Heart right ventricle (tissue), 16 donors: ENCODE measurements at regions not wholly inside any gene's neighbourhood (a gene's known extent, or its start where the extent isn't known, plus 50 kb on each side); places are given as distances from the start of the nearest gene placed in this dataset.

Experiments used
- ATAC-seq, 8 donors: fragments of 200-7000 bp; cut with Tn5 transposase; one replicate each; pipeline ENCODE4 v1.9.1; 2020; ENCODE audit warnings: mild to moderate bottlenecking in 8 of 8, moderate library complexity in 8 of 8, moderate number of reproducible peaks in 1 of 8
- DNase-seq, 2 donors: peaks; one replicate each; pipeline ENCODE4 v3.0.0-alpha.2; 2020
- H3K27ac ChIP-seq, 10 donors: fragments of 200-600 bp; sonication (generic) in 2 of 10; one replicate each; pipeline versions ENCODE4 v1.5.0 to v1.8.0; 2020 to 2022; ENCODE audit warnings: mild to moderate bottlenecking in 3 of 10
- H3K27me3 ChIP-seq, 7 donors: fragments of 200-600 bp; one replicate each; pipeline ENCODE4 v1.8.0; 2021 to 2022; ENCODE audit warnings: mild to moderate bottlenecking in 2 of 7
- H3K36me3 ChIP-seq, 9 donors: fragments of 200-600 bp; sonication (generic) in 1 of 9; one replicate each; pipeline versions ENCODE4 v1.5.0 to v1.8.0; 2020 to 2022; ENCODE audit warnings: mild to moderate bottlenecking in 2 of 9
- H3K4me1 ChIP-seq, 9 donors: fragments of 200-600 bp; sonication (generic) in 1 of 9; one replicate each; pipeline versions ENCODE4 v1.5.0 to v1.8.0; 2020 to 2022; ENCODE audit warnings: mild to moderate bottlenecking in 4 of 9
- H3K4me3 ChIP-seq, 10 donors: fragments of 200-600 bp; sonication (generic) in 2 of 10; one replicate each; pipeline versions ENCODE4 v1.5.0 to v1.8.0; 2020 to 2022; ENCODE audit warnings: mild to moderate bottlenecking in 7 of 10, moderate library complexity in 2 of 10
- H3K9me3 ChIP-seq, 11 donors: fragments of 200-600 bp in 10 of 11; sonication (generic) in 2 of 11; one replicate each; pipeline versions ENCODE4 v1.5.0 to v1.8.0; 2013 to 2022; ENCODE audit warnings: mild to moderate bottlenecking in 2 of 11, control low read depth in 1 of 11, moderate library complexity in 1 of 11
- WGBS, 2 donors: extraction: QIAGEN DNeasy Blood & Tissue Kit; methylation state at CpG; one replicate each; pipeline ENCODE4 v1.1.7; 2013; ENCODE audit warnings: inconsistent platforms in 1 of 2; 5-methylcytosine and 5-hydroxymethylcytosine counted together
- intact Hi-C, 10 donors: fragments of 100-400 bp; cut with DNase I; formaldehyde crosslinking; loops; one replicate each; pipeline versions ENCODE4 v1.11.1 to v1.14.2; 2022
- TF ChIP-seq, protein P1 (sequence below), 9 donors: fragments of 200-600 bp; sonication (generic) in 2 of 9; IDR thresholded peaks; one replicate each; pipeline versions ENCODE4 v1.5.0 to v1.8.0; 2021 to 2022; ENCODE audit warnings: antibody characterized with exemption in 9 of 9, mild to moderate bottlenecking in 5 of 9, moderate library complexity in 1 of 9
- donor health status: Arrhythmogenic right ventricular cardiomyopathy.
- donor health status: ischemic (EF 13 %, LVEDD 7.1; RV severe dilation, severe dysfunction).
- donor health status: healthy with polysubstance abuse.
- donor health status: DM: no; HTN: yes; CAD: no.
- donor health status: DM: no; HTN: no; CAD: no.
- donor health status: ischemic (EF 25% LVEDD 6.9; RV normal size, moderate dysfunction).
- donor health status: ischemic (EF 25% LVEDD 5.7; RV mildly dilated, moderate dysfunction).
- donor health status: healthy.
- donor health status: DM: yes; HTN: yes; CAD: no.
- donor health status: Ischemic cardiomyopathy.
- donor health status: ischemic (EF 35%, LVEDD 5.7; RV mildly dilated, moderate dysfunction).
- donor health status: nonischemic (EF 11% LVEDD 7.7; RV severe dilation, severe dysfunction).
- donor health status: DM: yes; HTN: yes; CAD: no.
- donor health status: PGD.
- donor health status: ischemic (EF 29% LVEDD 5.4; RV normal size, mild dysfunction).
- donor health status: nonischemic (EF 23%, LVEDD 6.1; RV moderate dilation, normal function).

- ATAC-seq (no peak), DNase-seq (no peak)
- intact Hi-C loops = no loop called here
- TF ChIP-seq, protein P1, sequence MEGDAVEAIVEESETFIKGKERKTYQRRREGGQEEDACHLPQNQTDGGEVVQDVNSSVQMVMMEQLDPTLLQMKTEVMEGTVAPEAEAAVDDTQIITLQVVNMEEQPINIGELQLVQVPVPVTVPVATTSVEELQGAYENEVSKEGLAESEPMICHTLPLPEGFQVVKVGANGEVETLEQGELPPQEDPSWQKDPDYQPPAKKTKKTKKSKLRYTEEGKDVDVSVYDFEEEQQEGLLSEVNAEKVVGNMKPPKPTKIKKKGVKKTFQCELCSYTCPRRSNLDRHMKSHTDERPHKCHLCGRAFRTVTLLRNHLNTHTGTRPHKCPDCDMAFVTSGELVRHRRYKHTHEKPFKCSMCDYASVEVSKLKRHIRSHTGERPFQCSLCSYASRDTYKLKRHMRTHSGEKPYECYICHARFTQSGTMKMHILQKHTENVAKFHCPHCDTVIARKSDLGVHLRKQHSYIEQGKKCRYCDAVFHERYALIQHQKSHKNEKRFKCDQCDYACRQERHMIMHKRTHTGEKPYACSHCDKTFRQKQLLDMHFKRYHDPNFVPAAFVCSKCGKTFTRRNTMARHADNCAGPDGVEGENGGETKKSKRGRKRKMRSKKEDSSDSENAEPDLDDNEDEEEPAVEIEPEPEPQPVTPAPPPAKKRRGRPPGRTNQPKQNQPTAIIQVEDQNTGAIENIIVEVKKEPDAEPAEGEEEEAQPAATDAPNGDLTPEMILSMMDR (IDR thresholded peaks at IDR 0.05) = no peak
- no peaks in the 10 kb centered on the region for H3K4me1 ChIP-seq
- WGBS, 2 donors = 50 to 65% methylated on average over 3 of the region's 3 CpGs
- H3K9me3 ChIP-seq = no peaks in the 10 kb centered on the region
- no peaks in the 10 kb centered on the region for H3K36me3 ChIP-seq
- no peaks in the 10 kb centered on the region for H3K27me3 ChIP-seq
- H3K27ac ChIP-seq = no peak overlapping the region
- H3K4me3 ChIP-seq = no peak overlapping the region
Observed at GRCh38 chr12:83470749-83471148, 784.0 kb downstream of the TMTC2 start.

DNA sequence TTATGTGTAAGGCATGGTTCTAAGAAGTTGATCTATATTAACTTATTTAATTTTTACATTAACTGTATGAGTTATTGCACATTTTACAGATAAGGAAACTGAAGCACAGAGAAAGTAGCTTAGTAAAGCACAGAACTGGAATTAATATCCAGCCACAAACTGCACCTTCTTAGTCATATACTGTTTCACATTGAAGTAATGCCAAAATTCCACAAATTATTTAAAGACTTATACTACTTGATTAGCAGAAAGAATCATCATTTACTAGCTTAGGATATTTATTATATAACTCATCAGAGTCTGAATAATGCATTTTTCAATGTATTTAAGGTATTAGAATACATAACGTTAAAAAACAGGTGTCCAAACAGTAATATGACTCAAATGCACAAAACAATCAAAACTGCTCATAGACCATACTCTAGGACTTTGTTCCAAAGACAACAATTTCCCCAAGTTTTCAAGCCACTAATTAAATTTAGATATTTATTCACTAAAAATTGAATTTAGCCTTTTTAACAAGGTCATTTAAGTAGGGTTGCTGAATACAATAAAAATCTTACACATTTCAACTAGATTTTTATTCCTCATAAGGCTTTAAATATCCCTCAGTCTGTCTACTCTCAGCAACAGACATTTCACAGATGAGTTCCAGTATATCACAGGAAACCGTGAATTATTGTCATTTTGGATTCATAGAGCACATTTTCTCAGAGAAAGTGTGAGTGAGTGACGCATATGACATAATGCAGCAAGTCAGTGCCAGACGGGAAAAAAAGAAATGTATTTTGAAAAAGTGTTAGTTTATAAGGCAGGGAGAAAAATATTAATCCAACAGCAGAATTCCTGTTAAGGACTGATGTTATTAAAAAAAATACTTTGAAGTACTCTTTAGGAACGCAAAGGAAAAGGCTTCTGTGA, 782.5 kb downstream of the TMTC2 start:
- TF ChIP-seq, protein P1 (IDR thresholded peaks at IDR 0.05) = no peak
- no peaks in the 10 kb centered on the region for H3K4me1 ChIP-seq
- H3K4me3 ChIP-seq = no peak overlapping the region
- H3K27me3 ChIP-seq = no peaks in the 10 kb centered on the region
- 36 to 55% methylated on average over 5 of the region's 5 CpGs for WGBS, 2 donors
- H3K9me3 ChIP-seq = no peaks in the 10 kb centered on the region
- intact Hi-C loops = loop anchor here in 1 of 10 donors (10.0 kb wide), 1 partner anchor 356 kb away; no protein-coding TSS in a partner anchor
- H3K27ac ChIP-seq = no peak overlapping the region
- ATAC-seq (no peak), DNase-seq (no peak)
- H3K36me3 ChIP-seq = no peaks in the 10 kb centered on the region

DNA sequence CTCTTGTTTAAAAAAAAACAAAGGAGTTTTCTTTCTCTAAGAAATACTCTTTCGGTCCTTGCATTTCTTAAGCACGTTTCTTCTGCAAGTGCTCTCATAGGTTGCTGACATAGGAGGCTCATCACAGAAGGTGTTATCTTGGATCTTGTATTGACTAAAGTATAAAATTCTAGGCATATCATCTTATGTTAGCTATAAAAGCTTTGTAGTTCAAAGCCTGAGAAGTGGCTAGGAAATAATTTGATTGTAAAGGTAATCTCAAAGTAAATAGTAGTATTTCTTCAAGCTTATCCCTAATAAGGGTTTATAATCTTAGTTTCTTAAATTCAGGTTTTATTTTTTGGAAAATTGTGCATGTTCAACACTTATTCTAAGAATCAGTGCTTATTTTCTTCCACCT, 778.9 kb downstream of the TMTC2 start:
- peaks cover 0 to 3% (median 0%) of the 10 kb centered on the region in 9 donors for H3K4me1 ChIP-seq
- no peaks in the 10 kb centered on the region for H3K27me3 ChIP-seq
- TF ChIP-seq, protein P1 (IDR thresholded peaks at IDR 0.05) = no peak
- no peak overlapping the region for H3K4me3 ChIP-seq
- WGBS, 2 donors = 34 to 42% methylated on average over 2 of the region's 2 CpGs
- H3K9me3 ChIP-seq = peaks cover 0 to 1% (median 0%) of the 10 kb centered on the region in 11 donors
- no peak overlapping the region for H3K27ac ChIP-seq
- no peaks in the 10 kb centered on the region for H3K36me3 ChIP-seq
- ATAC-seq = no peak
- intact Hi-C loops = loop anchor here in 1 of 10 donors (10.0 kb wide), 1 partner anchor 359 kb away; no protein-coding TSS in a partner anchor
- no peak for DNase-seq

GRCh38 chr12:83462419-83462818, 775.7 kb downstream of the TMTC2 start:
- Histone ChIP-seq H3K27ac (no peak overlapping the region), H3K9me3 (peaks cover 0 to 10% (median 0%) of the 10 kb centered on the region in 11 donors), H3K4me1 (peaks cover 0 to 3% (median 0%) of the 10 kb centered on the region in 9 donors), H3K36me3 (no peaks in the 10 kb centered on the region), H3K27me3 (no peaks in the 10 kb centered on the region), H3K4me3 (no peak overlapping the region)
- ATAC-seq (peak in 1 of 8 donors; percentile 35), DNase-seq (no peak)
- TF ChIP-seq, protein P1 (IDR thresholded peaks at IDR 0.05) = no peak
- intact Hi-C loops = loop anchor here in 1 of 10 donors (10.0 kb wide), 1 partner anchor 362 kb away; no protein-coding TSS in a partner anchor
